ENCODE measurements at regions not wholly inside any gene's neighbourhood (a gene's known extent, or its start where the extent isn't known, plus 50 kb on each side); places are given as distances from the start of the nearest gene placed in this dataset.

GRCh38 chr14:89701211-89702043, 253.1 kb downstream of the EFCAB11 start:
- 5% methylated on average over 72 of the region's 81 CpGs for WGBS (ENCODE audit: insufficient coverage)
- peaks cover 25% of the 10 kb centered on the region in 2 donors for H3K4me1 ChIP-seq (ENCODE audit: control insufficient read depth in 2 of 2, insufficient read depth in 2 of 2, low read length in 2 of 2)
- H3K4me3 ChIP-seq (ENCODE audit: control extremely low read depth in 1 of 5, extremely low read depth in 1 of 5, insufficient read depth in 1 of 5, low read depth in 2 of 5, low read length in 4 of 5), result peak overlapping the region; percentile 4 to 80 (median 62)
- ChIA-PET CTCF (interaction anchor here (0.6 to 4.9 kb wide), 4 partner anchors 20 to 524 kb away, joined by 3 to 21 read pairs (median 6); no protein-coding TSS in a partner anchor), POLR2A (interaction anchor here (0.7 to 1.9 kb wide), 2 partner anchors 20 to 273 kb away, joined by 3 to 6 read pairs; no protein-coding TSS in a partner anchor)
- Mint-ChIP-seq H3K27ac (peak overlapping the region; percentile 85), H3K27me3 (no peaks in the 10 kb centered on the region), H3K4me3 (peak overlapping the region; percentile 88), H3K9me3 (ENCODE audit: insufficient read depth) (no peaks in the 10 kb centered on the region), H3K4me1 (peaks cover 25% of the 10 kb centered on the region)
- peak overlapping the region; percentile 28 to 71 for H3K27ac ChIP-seq (ENCODE audit: low read length in 2 of 2)
- H3K27me3 ChIP-seq (replicated peaks in 1 of 4; ENCODE audit: control extremely low read depth in 1 of 4, control insufficient read depth in 3 of 4, insufficient read depth in 4 of 4, low read length in 3 of 4), result no peaks in the 10 kb centered on the region
- TF ChIP-seq EZH2 (IDR thresholded peaks at IDR 0.05; ENCODE audit: borderline replicate concordance, insufficient read depth, low read depth, low read length, poor library complexity, severe bottlenecking) (no peak), CTCF (IDR thresholded peaks at IDR 0.05) (no peak)
- no peaks in the 10 kb centered on the region for H4K20me1 ChIP-seq (ENCODE audit: control insufficient read depth, insufficient read depth, low read length, poor library complexity, severe bottlenecking)
- no peaks in the 10 kb centered on the region for H3K36me3 ChIP-seq (replicated peaks in 1 of 2; ENCODE audit: control extremely low read depth in 1 of 2, control insufficient read depth in 1 of 2, extremely low read depth in 1 of 2, insufficient read depth in 2 of 2, low read length in 1 of 2)
- intact Hi-C loops (cut with micrococcal nuclease), result loop anchor here (1.0 to 5.0 kb wide), 7 partner anchors 20 to 1056 kb away; no protein-coding TSS in a partner anchor
- H2AFZ ChIP-seq (ENCODE audit: insufficient read depth, low read depth, low read length, poor library complexity, severe bottlenecking), result peak overlapping the region; percentile 75
- peak overlapping the region; percentile 75 for H3K9ac ChIP-seq (ENCODE audit: low read length)
- peak overlapping the region; percentile 94 for H3K4me2 ChIP-seq (replicated peaks; ENCODE audit: low read depth, low read length, poor library complexity, severe bottlenecking)
- H3K79me2 ChIP-seq (ENCODE audit: control insufficient read depth, insufficient read depth, low read length), result no peaks in the 10 kb centered on the region
- peaks cover 0 to 6% (median 5%) of the 10 kb centered on the region in 3 donors for H3K9me3 ChIP-seq (ENCODE audit: control extremely low read depth in 1 of 3, control insufficient read depth in 2 of 3, insufficient read depth in 1 of 3, low read length in 2 of 3)
- DNase-seq, result peak; percentile 90
- peak; percentile 96 for ATAC-seq (ENCODE audit: low read depth)

All from B cell (primary cell).